SH-SY5Y (cell line): ENCODE measurements at regions not wholly inside any gene's neighbourhood (a gene's known extent, or its start where the extent isn't known, plus 50 kb on each side); places are given as distances from the start of the nearest gene placed in this dataset.

Source experiments
- GATA2 ChIP-seq: IDR thresholded peaks from 2 replicates; pipeline ENCODE4 v1.6.1; 2011; ENCODE audit warnings: mild to moderate bottlenecking, low read depth, low read length
- GATA3 ChIP-seq: IDR thresholded peaks from 2 replicates; pipeline ENCODE4 v1.6.1; 2011; ENCODE audit warnings: low read depth, mild to moderate bottlenecking, low read length, moderate library complexity

DNA sequence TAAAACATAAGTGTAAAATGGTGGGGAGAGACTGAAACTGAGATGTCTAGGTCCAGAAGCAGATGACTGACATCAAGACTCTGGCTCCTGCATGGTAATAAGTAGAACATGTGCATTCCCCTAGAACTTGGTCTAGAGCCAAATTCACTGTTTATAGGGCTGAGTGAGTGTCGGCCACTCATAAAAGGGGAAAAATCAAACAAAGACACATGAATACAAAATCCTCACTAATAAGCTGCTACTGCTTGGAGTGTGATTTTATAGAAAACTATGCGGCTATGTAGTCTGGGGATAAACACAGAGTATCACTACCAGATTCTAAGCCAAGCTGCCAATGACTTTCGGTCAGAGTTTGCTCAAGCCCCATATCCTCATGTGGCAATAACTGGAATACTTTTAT, 1080.8 kb upstream of the DDX18 start:
- no peak for TF ChIP-seq GATA2
- no peak for TF ChIP-seq GATA3
